Subcutaneous abdominal adipose tissue (tissue), 5 donors: ENCODE measurements at regions not wholly inside any gene's neighbourhood (a gene's known extent, or its start where the extent isn't known, plus 50 kb on each side); places are given as distances from the start of the nearest gene placed in this dataset.

Experiments used
- H3K27ac ChIP-seq: one replicate; pipeline ENCODE4 v1.7.0; 2013; ENCODE audit warnings: low read depth, mild to moderate bottlenecking, inconsistent platforms, low read length, moderate library complexity
- H3K27me3 ChIP-seq, 5 donors: one replicate each; pipeline ENCODE4 v1.7.0; 2013; ENCODE audit warnings: low read length in 5 of 5, inconsistent platforms in 1 of 5; ENCODE audit not compliant: control insufficient read depth in 5 of 5, insufficient read depth in 4 of 5
- H3K36me3 ChIP-seq, 5 donors: one replicate each; pipeline ENCODE4 v1.7.0; 2013; ENCODE audit warnings: low read length in 5 of 5; ENCODE audit not compliant: control insufficient read depth in 5 of 5, insufficient read depth in 5 of 5
- H3K4me1 ChIP-seq, 5 donors: one replicate each; pipeline ENCODE4 v1.7.0; 2013; ENCODE audit warnings: low read length in 5 of 5, mild to moderate bottlenecking in 3 of 5, moderate library complexity in 1 of 5; ENCODE audit not compliant: control insufficient read depth in 5 of 5, insufficient read depth in 5 of 5
- H3K4me3 ChIP-seq, 5 donors: one replicate each; pipeline ENCODE4 v1.7.0; 2013; ENCODE audit warnings: low read length in 5 of 5, low read depth in 1 of 5
- H3K9ac ChIP-seq, 5 donors: one replicate each; pipeline ENCODE4 v1.7.0; 2013; ENCODE audit warnings: low read length in 5 of 5, mild to moderate bottlenecking in 4 of 5, moderate library complexity in 3 of 5
- H3K9me3 ChIP-seq, 5 donors: one replicate each; pipeline ENCODE4 v1.7.0; 2013; ENCODE audit warnings: low read length in 5 of 5; ENCODE audit not compliant: control insufficient read depth in 5 of 5
- donor health status: healthy.
- donor health status: healthy.
- donor health status: healthy.
- donor health status: healthy.
- donor health status: healthy.

GRCh38 chr2:126839796-126840195 lies 58.9 kb upstream of the TEX51 start:
- Histone ChIP-seq H3K27ac (no peak overlapping the region), H3K4me1 (no peaks in the 10 kb centered on the region), H3K36me3 (no peaks in the 10 kb centered on the region), H3K9ac (no peak overlapping the region), H3K4me3 (no peak overlapping the region), H3K9me3 (no peaks in the 10 kb centered on the region), H3K27me3 (peaks cover 0 to 3% (median 0%) of the 10 kb centered on the region in 5 donors)

GRCh38 chr2:126843081-126843480 lies 55.6 kb upstream of the TEX51 start:
- H3K9ac ChIP-seq: no peak overlapping the region
- no peaks in the 10 kb centered on the region for H3K9me3 ChIP-seq
- no peaks in the 10 kb centered on the region for H3K4me1 ChIP-seq

GRCh38 chr2:126846241-126846640 lies 52.4 kb upstream of the TEX51 start:
- H3K4me1 ChIP-seq: no peaks in the 10 kb centered on the region
- H3K9me3 ChIP-seq: no peaks in the 10 kb centered on the region
- H3K4me3 ChIP-seq: no peak overlapping the region
- no peak overlapping the region for H3K27ac ChIP-seq
- no peaks in the 10 kb centered on the region for H3K36me3 ChIP-seq
- no peak overlapping the region for H3K9ac ChIP-seq
- H3K27me3 ChIP-seq: peaks cover 0 to 3% (median 0%) of the 10 kb centered on the region in 5 donors

More at GRCh38 chr2:126843081-126843480, 55.6 kb upstream of the TEX51 start:
- H3K4me3 ChIP-seq: no peak overlapping the region
- H3K27ac ChIP-seq: no peak overlapping the region
- H3K36me3 ChIP-seq: no peaks in the 10 kb centered on the region
- peaks cover 0 to under 1% (median 0%) of the 10 kb centered on the region in 5 donors for H3K27me3 ChIP-seq
